ENCODE measurements at regions not wholly inside any gene's neighbourhood (a gene's known extent, or its start where the extent isn't known, plus 50 kb on each side); places are given as distances from the start of the nearest gene placed in this dataset.

DNA sequence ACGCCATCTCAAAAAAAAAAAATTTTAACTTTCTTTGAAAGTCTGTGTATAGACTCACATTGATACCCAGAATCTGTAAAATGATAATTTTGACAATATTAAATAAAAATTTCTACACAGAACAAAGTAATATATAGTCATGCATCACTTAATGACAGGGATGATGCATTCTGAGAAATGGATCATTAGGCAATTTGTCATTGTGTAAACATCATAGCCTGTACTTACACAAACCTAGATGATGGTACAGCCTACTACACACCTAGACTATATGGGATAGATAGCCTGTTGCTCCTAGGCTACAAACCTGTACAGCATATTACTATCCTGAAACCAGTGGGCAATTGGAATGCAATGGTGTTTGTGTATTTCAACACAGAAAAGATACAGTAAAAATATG lies 107.7 kb downstream of the BLTP1 start:
- WGBS (ENCODE audit: extremely low coverage, insufficient read length, low lambda C conversion rate): no CpG with 5 or more reads among the region's 1 CpG
- H2BK15ac ChIP-seq (ENCODE audit: low read depth, low read length): no peak overlapping the region
- no peak overlapping the region for H3K14ac ChIP-seq (ENCODE audit: insufficient read depth, low read length)

More for the DNA sequence above, 107.7 kb downstream of the BLTP1 start:
- Mint-ChIP-seq H3K27ac (no peak overlapping the region), H3K9me3 (no peaks in the 10 kb centered on the region), H3K4me3 (no peak overlapping the region), H3K4me1 (no peaks in the 10 kb centered on the region), H3K36me3 (ENCODE audit: insufficient read depth in 1 of 3, low read depth in 3 of 3) (peaks cover 12 to 39% (median 30%) of the 10 kb centered on the region in 3 experiments; a peak in 6 of 7 replicates), H3K27me3 (ENCODE audit: low read depth) (no peaks in the 10 kb centered on the region)
- Histone ChIP-seq H3K56ac (ENCODE audit: insufficient read length, low read depth, low read length) (no peak overlapping the region), H3K23me2 (ENCODE audit: insufficient read length, low read depth, low read length, poor library complexity, severe bottlenecking) (no peaks in the 10 kb centered on the region), H4K20me1 (ENCODE audit: control insufficient read depth, insufficient read depth, insufficient read length) (no peaks in the 10 kb centered on the region), H3K4me1 (ENCODE audit: insufficient read depth, low read length) (no peaks in the 10 kb centered on the region), H4K91ac (ENCODE audit: insufficient read length, low read depth, low read length) (no peak overlapping the region), H2BK120ac (ENCODE audit: low read depth, low read length, poor library complexity, severe bottlenecking) (no peak overlapping the region), H3K23ac (ENCODE audit: insufficient read length, low read depth, low read length) (no peak overlapping the region), H2BK5ac (ENCODE audit: insufficient read length, low read length) (no peak overlapping the region), H3K79me1 (ENCODE audit: insufficient read depth, low read depth, low read length, poor library complexity, severe bottlenecking) (no peaks in the 10 kb centered on the region), H2BK12ac (ENCODE audit: insufficient read length, low read depth, low read length) (no peak overlapping the region), H3K18ac (ENCODE audit: insufficient read length, low read depth, low read length) (no peak overlapping the region), H3K27ac (ENCODE audit: insufficient read length, low read depth, low read length) (no peak overlapping the region), H3K9ac (ENCODE audit: extremely low read depth, insufficient read length, low read length) (no peak overlapping the region), H2BK20ac (ENCODE audit: low read depth, low read length, poor library complexity, severe bottlenecking) (no peak overlapping the region), H3K4me2 (ENCODE audit: insufficient read depth, insufficient read length, low read length) (no peak overlapping the region), H3K79me2 (ENCODE audit: insufficient read depth, low read length) (no peaks in the 10 kb centered on the region), H3K4ac (ENCODE audit: low read depth, low read length) (no peak overlapping the region), H3K27me3 (ENCODE audit: insufficient read depth, low read length) (no peaks in the 10 kb centered on the region), H2AK5ac (ENCODE audit: insufficient read length, low read length) (no peak overlapping the region), H3K9me3 (ENCODE audit: control insufficient read depth, low read depth, low read length) (no peaks in the 10 kb centered on the region), H4K5ac (ENCODE audit: insufficient read length, low read depth, low read length) (no peak overlapping the region), H4K8ac (replicated peaks; ENCODE audit: insufficient read length, low read depth, low read length) (no peak overlapping the region), H2AFZ (ENCODE audit: low read length) (no peak overlapping the region), H3T11ph (ENCODE audit: low read length) (no peak overlapping the region)
- no peak for TF ChIP-seq CTCF (conservative IDR thresholded peaks at IDR 0.05)
- DNase-seq: no peak

Data from H9 (cell line).